ENCODE measurements at regions not wholly inside any gene's neighbourhood (a gene's known extent, or its start where the extent isn't known, plus 50 kb on each side); places are given as distances from the start of the nearest gene placed in this dataset.

GRCh38 chr5:84764227-84764626 is 379.5 kb upstream of the EDIL3 start:
- TF ChIP-seq POLR2A (IDR thresholded peaks at IDR 0.05; ENCODE audit: low read depth, low read length) = no peak
- no peak for TF ChIP-seq TAF1 (IDR thresholded peaks at IDR 0.05; ENCODE audit: low read depth, low read length)
